ENCODE measurements at regions not wholly inside any gene's neighbourhood (a gene's known extent, or its start where the extent isn't known, plus 50 kb on each side); places are given as distances from the start of the nearest gene placed in this dataset.

DNA sequence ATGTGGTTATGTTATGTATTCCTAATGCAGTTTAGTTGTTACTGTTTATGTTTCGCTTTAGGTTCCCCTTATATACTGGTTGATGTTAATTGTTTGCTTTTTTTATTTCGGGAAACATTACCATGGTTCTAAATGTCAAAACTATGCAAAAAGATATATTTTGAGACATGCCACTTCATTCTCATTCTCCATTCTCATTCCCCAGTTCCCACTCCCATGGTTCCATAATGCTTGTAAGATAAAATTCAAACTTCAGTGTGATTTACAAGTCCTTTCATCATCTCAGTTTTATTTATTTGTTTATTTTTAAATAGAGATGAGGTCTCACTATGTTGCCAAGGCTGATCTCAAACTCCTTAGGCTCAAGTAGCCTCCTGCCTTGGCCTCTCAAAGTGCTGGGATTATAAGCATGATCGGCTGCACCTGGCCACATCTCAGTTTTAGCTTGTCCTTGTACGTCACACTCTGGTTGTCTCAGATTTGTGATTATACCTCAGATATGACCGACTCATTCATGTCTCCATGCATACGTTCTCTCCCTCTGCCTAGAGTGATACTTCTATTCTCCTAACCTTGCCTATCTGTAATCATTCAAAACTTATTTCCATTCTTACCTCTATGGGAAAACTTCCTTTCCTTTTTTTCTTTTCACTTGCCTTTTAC, 407.8 kb upstream of the RGS6 start:
- DNase-seq (ENCODE audit: low read depth) = no peak
- H3K4me3 ChIP-seq (ENCODE audit: low read depth, low read length) = no peak overlapping the region
- TF ChIP-seq, protein P1, sequence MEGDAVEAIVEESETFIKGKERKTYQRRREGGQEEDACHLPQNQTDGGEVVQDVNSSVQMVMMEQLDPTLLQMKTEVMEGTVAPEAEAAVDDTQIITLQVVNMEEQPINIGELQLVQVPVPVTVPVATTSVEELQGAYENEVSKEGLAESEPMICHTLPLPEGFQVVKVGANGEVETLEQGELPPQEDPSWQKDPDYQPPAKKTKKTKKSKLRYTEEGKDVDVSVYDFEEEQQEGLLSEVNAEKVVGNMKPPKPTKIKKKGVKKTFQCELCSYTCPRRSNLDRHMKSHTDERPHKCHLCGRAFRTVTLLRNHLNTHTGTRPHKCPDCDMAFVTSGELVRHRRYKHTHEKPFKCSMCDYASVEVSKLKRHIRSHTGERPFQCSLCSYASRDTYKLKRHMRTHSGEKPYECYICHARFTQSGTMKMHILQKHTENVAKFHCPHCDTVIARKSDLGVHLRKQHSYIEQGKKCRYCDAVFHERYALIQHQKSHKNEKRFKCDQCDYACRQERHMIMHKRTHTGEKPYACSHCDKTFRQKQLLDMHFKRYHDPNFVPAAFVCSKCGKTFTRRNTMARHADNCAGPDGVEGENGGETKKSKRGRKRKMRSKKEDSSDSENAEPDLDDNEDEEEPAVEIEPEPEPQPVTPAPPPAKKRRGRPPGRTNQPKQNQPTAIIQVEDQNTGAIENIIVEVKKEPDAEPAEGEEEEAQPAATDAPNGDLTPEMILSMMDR (conservative IDR thresholded peaks at IDR 0.05; ENCODE audit: low read depth, low read length) = no peak

DNA sequence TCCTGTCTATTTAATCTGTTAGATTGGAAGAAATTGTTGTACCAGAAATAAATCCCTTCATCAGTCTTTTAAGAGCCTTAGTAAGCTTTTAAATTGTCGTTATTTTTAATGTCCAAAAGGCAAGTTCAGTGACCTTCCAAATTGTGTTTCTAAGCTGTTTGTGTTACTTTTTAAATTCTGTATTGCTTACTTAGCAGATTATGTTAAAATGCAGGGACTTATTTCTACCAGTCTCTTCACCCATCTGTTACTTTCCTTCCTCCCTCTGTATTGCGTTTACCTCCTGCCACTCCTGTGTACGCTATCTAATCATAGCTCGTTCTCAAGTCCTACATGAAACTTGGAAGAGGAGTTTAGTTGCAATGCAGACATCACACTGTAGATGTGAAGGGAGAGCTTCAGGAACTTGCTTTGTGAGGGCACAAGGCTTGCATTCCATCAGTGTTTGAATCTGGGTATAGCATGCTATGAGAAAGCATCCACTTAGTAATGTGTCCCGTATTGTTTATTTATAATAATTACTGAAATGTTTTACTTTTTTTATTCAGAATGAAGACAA, 406.5 kb upstream of the RGS6 start:
- TF ChIP-seq, protein P1 (conservative IDR thresholded peaks at IDR 0.05; ENCODE audit: low read depth, low read length) = no peak
- DNase-seq (ENCODE audit: low read depth) = no peak
- no peak overlapping the region for H3K4me3 ChIP-seq (ENCODE audit: low read depth, low read length)

DNA sequence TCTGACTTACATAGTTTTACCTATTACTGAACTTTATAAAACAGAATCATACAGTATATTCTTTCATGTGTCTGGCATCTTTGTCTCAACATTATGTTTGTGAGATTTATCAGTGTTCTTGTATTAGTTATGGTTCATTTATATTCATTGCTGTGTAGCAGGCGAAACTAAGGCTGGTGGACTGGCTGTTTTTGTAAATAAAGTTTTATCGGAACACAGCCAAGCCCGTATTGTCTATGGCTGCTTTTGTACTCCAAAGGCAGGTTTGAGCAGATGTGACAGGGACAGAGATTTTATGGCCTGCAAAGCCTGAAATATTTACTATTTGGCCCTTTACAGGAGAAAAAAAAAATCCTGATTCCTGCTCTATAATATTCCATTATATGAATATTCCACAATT, 405.8 kb upstream of the RGS6 start:
- H3K4me3 ChIP-seq (ENCODE audit: low read depth, low read length) = no peak overlapping the region
- TF ChIP-seq, protein P1 (conservative IDR thresholded peaks at IDR 0.05; ENCODE audit: low read depth, low read length) = no peak
- no peak for DNase-seq (ENCODE audit: low read depth)

DNA sequence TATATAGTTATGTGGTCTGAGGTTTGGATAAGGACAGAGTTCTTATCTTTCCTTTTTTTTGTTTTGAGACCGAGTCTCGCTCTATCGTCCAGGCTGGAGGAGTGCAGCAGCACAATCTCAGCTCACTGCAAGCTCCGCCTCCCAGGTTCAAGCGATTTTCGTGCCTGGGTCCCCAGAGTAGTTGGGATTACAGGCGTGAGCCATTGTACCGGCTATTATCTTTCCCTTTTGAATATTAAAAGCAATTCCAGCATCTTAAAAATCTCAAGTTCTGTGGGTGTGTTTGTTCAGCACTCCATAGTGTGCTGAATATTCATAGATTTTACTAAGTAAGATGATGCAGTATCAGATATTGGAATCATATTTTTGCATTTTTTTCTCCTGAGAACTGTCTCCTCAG, 404.4 kb upstream of the RGS6 start:
- DNase-seq (ENCODE audit: low read depth) = no peak
- no peak overlapping the region for H3K4me3 ChIP-seq (ENCODE audit: low read depth, low read length)
- TF ChIP-seq, protein P1 (conservative IDR thresholded peaks at IDR 0.05; ENCODE audit: low read depth, low read length) = no peak

DNA sequence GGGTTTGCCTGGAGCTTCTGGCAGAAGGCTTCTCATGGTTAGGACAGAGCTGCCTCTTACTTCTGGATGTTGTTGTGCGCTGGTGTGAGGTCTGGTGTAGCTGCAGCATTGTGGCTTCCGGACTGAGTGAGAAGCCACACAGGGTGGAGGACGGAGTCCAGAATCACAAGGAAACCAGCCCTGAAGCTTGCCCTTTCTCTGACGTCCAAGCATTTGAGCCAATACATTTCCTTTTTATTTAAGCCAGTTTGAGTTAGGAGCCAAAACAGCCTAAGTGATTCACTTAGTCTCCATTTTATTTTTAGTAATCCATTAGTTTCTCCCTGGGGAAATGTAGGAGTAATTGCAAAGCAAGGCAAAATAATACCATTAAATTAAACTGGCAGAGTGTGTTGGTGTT, 402.4 kb upstream of the RGS6 start:
- TF ChIP-seq, protein P1 (conservative IDR thresholded peaks at IDR 0.05; ENCODE audit: low read depth, low read length) = no peak
- DNase-seq (ENCODE audit: low read depth) = no peak
- no peak overlapping the region for H3K4me3 ChIP-seq (ENCODE audit: low read depth, low read length)

DNA sequence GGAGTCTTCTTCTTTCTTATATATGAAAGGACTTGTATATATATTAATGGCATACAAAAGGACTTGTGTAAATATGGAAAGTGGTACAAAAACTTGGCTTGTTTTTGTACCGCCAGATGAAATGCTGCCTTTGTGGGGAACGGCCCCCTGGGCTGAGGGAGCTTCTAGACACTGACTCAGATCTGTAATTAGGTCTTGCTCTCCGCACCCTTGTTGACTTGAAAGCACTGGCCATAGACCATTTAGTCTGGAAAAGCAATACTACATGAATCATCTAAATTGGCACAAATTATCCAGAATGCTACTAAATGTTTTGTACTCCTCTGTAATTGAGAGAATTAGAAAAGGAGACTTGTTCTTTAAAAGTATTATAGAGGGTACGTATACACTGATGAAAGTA, 399.9 kb upstream of the RGS6 start:
- DNase-seq (ENCODE audit: low read depth) = peak; percentile 80
- TF ChIP-seq, protein P1 (conservative IDR thresholded peaks at IDR 0.05; ENCODE audit: low read depth, low read length) = no peak
- no peak overlapping the region for H3K4me3 ChIP-seq (ENCODE audit: low read depth, low read length)

DNA sequence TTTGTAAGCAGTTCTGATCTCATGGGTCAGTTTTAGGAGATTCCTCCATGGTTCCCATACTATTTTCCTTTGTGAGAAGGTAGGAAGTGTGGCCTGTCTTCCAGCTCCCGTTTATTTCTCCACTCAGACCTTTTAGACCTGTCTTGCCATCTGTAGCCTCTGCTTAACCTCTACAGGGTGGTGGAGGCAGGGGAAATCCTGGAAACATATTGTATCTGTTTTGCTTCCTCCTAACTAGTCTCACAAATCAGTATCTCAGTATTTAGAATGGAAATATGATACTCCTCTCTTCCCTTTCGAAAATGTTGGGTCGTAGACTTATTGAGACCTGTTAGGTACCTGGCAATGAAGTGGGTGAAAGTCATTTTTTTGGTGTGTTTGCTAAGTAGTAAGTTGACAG, 399.4 kb upstream of the RGS6 start:
- no peak overlapping the region for H3K4me3 ChIP-seq (ENCODE audit: low read depth, low read length)
- DNase-seq (ENCODE audit: low read depth) = no peak
- TF ChIP-seq, protein P1 (conservative IDR thresholded peaks at IDR 0.05; ENCODE audit: low read depth, low read length) = no peak

Data from choroid plexus epithelial cell (primary cell).